ENCODE measurements at regions not wholly inside any gene's neighbourhood (a gene's known extent, or its start where the extent isn't known, plus 50 kb on each side); places are given as distances from the start of the nearest gene placed in this dataset.

GRCh38 chr9:38316166-38316780 is 76.2 kb upstream of the ALDH1B1 start:
- TF ChIP-seq POLR2AphosphoS5 (IDR thresholded peaks at IDR 0.05; ENCODE audit: borderline replicate concordance, low read depth, low read length) (no peak), EZH2 (IDR thresholded peaks at IDR 0.05) (no peak), FOXP2 (optimal IDR thresholded peaks at IDR 0.05; ENCODE audit: control extremely low read depth, extremely low read length, insufficient read depth) (no peak)

Measured in SK-N-MC (cell line).